ENCODE measurements at regions not wholly inside any gene's neighbourhood (a gene's known extent, or its start where the extent isn't known, plus 50 kb on each side); places are given as distances from the start of the nearest gene placed in this dataset.
"Not testable (repeated sequence)": the region's sequence is repeated elsewhere in the genome, so short reads cannot be mapped to it uniquely, and the experiment has no call there.

DNA sequence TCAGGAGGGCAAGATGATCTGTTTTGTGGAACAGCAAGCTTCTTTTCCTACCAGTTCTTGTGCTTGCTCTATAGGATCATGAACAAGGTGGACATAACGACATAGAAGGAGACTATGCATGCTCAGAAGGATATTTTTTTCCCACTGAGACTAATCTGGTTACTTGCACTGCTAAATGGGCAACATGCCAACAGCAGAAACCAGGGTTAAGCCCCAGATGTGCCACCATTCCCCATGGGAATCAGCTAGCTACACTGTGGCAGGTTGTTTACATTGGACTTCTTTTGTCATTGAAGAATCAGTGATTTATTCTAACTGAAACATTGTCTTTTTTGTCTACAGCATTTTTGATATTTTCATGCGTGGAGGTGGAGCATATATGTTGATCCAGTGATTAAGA, 165.6 kb downstream of the C4orf33 start:
- DNase-seq, result no peak

DNA sequence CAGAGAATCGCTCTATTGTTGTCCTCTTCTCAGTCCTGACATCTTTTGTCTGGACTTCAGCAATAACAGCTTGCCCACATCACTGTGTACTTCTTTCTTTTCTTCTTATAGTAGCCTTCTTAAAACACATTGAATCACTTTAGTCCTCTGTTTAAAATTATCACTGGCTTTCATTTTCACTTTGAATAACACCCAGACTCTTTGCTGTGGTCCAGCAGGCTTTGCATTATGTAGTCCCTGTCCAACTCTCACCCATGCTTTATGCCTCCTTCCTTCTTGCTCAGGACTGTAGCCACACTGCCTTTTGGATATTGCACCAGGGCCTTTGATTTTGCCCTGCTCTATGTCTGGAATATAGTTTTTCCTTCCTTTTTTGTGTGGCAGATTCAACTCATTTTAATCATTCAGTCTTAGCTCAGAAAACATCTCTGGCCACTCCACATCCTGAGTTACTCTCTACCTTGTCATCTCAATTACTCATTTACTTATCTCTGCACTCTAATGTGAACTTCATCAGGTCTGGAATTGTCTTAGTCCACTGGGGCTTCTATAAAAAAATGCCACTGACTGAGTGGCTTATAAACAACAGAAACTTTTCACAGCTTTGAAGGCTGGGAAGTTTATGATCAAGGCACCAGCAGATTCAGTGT, 168.2 kb downstream of the C4orf33 start:
- no peak for DNase-seq

DNA sequence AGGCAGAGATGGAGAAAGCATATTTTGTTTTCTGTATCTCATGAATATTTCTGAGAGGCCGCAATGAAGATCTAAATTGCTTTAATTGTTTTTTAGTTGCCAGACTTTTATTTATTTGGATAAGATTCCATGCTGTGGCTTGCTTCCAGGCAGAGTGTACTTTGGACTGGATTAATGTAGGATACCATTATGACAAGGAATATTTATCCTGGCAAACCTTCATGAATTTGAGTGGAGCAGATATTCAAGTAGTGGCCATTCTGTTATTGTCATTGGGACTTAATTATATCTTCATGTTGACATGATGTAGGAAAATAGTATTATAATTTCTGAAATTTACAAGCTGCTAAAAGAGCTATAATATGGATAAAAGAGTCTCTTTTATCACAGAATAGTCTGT, 182.9 kb downstream of the C4orf33 start:
- no peak for DNase-seq

DNA sequence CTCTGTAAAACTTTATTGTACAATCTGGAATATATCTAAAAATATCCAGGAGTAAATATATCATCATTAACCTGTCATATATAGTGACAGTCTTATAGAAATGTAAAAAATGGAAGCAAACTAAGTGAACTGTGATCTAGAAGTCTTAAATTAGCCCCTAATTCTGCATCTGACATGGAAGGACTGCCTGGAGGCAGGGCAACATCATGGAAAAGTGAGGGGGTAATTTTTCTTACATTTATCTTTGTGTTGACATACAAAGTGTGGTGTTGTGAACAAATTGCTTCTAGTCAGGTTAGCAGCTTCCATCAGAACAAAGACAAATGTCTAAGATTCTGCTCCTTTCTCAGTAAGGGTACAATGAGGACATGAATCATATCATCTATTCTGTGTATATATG, 186.3 kb downstream of the C4orf33 start:
- DNase-seq, result no peak

DNA sequence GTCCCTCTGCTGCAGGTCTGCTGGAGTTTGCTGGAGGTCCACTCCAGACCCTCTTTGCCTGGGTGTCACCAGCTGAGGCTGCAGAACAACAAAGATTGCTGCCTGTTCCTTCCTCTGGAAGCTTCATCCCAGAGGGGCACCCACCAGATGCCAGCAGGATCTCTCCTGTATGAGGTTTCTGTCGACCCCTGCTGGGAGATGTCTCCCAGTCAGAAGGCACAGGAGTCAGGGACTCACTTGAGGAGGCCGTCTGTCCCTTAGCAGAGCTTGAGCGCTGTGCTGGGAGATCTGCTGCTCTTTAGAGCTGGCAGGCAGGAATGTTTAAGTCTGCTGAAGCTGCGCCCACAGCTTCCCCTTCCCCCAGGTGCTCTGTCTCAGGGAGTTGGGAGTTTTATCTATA, 196.2 kb downstream of the C4orf33 start:
- DNase-seq, result not testable (repeated sequence)

DNA sequence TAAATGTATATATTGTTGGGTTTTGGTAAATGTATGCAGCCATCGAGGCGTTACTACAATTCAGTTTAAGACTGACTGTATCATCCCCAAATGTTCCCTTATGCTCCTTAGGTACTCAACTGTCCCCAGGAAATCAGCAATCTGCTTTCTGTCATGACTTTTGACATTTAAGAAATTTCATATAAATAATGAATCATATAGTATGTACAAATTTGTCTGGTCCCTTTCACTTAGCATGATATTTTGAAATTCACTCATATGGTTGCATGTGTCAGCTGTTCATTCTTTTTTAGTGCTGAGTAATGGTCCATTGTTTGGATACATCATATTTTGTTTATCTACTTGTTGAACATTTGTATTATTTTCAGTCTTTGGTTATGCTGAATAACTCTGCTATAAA, 218.8 kb downstream of the C4orf33 start:
- DNase-seq, result no peak

DNA sequence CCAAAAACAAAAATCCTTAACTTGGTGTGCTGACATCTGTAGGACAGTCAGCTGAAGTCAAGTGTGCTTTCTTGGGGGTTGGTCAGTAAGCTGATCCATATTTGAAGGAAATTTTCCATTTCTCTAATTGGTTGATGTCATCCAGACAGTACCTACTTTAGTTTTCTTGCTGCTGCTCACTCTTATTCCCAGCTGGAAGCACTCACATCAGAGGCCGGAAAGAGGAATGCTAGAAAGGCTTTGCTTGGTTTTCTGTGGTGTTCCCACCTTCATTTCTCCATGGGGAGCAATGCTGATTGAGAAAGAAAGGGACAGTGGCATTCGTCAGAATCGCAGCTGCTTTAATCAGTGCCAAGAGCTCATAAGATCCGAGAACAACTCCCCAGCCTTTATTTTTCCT, 227.0 kb downstream of the C4orf33 start:
- DNase-seq, result no peak

DNA sequence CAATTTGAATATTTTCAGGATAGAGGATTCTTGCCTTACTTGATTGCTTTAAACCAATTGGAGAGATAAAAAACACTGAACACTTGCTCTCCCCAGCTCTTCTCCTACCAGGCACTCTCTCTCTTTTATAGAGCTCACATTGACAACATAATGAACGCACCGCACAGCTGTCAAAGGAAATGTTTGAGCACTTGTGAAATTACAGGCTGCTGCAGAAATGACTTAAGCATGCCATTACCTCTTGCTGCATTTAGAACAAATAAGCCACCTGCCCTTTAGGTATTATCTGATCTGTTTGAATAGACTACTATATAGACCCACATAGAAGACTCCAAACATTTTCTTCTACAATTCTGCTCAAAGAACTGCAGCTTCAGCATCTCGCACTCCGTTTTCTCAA, 227.7 kb downstream of the C4orf33 start:
- DNase-seq, result no peak

DNA sequence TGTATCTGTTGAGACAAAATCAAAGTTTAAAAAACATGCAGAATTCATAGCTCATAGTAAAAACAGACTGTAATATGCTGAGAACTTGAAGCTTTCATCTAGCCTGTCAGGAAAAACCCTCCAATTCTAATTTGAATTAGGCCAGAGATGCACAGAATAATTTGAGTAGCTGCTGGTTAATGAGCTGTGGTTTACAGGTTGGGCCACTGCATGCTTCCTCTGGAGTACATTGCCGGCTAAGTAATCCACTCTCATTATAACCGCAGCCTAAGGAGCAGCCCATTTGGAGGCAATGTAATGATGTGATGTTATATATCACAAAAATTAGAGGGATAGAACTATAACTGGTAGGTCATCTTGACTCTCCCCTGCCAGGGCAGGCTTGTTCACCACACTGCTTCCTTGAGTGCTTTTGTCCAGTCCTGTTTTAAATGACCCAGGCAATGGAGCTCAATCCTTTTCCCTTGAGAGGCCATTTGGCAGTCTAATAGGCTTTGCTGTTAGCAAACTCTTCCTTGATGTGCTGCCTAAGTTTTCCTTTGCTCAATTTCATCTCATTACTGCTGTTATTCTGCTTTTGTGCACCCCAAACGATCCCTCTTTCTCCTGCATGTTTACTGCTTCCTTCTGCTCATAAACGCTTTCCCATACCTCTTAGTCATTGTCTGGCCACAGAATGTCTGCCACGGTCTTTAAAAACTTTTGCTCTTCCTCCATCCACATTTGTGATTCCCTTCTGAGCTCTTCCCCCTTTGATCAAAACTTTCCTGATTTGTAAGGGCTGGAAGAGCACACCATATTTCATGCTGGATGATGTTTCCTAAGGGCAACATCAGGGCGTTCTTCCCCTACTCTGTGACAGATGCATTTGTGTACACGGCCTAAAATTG, 230.9 kb downstream of the C4orf33 start:
- no peak for DNase-seq

DNA sequence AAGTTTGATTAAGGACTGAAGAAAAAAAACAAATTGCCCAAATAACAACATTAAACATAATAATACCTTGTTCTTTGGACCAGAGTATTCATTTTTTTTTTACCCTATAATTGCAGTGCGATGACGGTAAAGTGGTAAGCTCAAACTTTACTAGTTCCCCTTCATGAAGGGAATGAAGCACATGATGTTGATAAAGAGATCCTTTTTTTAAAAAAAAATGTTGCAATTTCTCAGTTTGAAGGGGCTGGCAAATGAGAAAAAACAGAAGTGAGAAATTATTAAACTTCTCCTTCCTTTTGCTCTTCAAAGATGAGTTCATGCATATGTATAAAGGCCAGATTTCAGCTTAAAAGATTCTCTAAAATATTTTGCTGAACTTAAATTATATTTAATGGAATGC, 231.7 kb downstream of the C4orf33 start:
- no peak for DNase-seq

DNA sequence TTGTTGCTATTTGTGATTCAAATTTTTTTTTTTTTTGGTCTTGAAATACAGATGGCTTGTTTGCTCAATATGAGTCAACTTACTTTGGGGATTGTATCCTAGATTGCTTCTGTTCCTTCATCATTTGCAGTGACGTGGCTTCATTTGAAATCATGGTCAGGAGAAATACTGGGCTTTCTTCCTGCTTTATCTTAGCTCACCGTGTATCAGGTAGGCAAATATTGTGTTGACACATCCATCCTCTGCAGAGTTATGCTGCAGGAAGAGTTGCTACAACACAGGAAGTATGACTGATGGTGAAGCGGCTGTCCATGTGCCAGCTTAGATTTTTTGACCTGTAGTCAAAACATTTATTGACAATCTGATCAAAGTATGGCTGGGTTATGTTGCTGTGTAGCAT, 232.2 kb downstream of the C4orf33 start:
- DNase-seq, result no peak

DNA sequence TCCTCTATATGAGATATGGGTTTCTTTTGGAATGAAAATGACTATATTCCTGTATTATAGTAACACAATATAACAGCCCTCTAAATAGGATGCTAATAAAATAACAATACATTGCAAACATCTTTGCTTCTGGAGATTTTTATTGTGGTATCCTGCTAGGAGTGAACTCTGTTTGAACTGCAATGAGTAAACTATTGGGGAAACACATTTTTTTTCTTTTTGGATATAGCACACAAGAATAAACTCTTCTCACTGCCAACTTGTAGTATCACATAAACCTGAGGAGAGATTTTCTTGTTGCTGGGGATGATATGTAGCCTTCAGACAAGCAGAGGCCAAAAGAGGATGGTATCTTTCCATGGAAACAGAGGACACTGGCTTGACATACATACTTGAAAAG, 238.2 kb downstream of the C4orf33 start:
- DNase-seq, result no peak

DNA sequence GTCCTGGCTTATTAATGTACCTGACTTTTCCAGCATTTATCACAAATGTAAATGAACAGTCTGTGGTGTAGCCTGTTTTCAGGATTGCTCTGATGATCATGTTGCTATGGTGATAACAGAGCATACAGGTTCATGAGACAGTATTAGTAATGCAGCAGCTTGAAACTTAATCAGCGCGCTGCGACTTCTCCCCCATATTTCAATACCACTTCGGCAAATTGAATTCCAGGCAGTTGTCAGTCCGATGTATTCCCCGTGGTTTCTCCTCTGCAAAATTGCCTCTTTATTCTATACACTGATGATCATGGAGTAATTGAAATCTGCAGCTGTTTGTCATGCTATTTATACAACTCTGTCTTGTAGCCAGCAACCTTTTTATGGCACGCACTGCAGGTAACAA, 239.3 kb downstream of the C4orf33 start:
- DNase-seq, result no peak

DNA sequence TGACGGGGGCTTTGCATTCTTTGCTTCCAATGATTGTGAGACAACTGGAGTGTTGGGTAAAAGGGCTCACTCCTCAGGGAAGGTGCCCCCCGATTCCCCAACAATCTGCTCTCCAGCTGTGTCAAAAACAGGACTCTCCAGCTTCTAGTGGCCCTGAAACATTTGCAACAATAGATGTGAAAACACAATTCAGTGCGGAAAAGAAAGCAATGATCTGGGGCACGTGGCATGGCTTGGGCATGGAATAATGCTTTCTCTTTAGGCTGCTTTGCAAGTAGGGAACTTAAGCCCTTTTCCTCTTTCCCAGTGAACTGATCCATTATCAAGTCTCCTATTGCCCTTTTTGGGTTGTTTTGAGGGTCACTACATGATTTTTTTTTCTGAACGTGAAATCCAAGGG, 239.9 kb downstream of the C4orf33 start:
- no peak for DNase-seq

DNA sequence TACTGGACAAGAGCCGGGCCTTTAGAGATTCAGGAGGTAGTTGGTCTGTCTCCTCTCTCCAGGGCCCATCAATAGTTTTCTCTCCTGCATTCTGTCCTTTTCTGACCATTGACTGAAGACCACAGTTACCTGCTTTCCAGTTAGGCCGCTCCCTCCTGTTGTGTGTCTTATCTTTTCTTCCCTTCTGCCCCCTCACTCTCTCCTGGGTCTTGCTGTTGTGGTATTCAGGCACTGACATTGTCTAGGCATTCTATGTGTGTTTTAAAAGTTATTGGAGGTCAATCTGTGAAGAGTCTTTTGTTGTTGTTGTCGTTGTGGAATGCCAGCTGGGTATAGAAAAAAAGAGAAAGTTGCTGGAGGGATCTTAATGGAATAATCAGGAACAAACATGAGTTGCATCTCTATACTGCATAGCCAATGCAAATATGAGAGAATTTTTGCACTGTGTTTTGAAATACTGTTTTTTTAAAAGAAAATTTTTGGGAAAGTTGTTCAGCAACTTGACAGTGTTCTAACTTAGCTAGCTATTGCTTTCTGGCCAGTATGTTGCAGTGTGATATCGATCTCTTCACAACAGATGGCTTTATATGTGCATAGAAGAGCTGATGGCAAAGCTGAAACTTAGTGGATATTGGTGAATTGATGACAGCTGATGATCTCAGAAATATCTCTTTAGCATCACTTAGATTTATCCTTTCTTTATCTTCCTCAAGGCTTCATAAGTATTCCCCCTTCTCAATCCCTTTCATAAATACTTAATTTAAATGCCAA, 240.7 kb downstream of the C4orf33 start:
- no peak for DNase-seq

DNA sequence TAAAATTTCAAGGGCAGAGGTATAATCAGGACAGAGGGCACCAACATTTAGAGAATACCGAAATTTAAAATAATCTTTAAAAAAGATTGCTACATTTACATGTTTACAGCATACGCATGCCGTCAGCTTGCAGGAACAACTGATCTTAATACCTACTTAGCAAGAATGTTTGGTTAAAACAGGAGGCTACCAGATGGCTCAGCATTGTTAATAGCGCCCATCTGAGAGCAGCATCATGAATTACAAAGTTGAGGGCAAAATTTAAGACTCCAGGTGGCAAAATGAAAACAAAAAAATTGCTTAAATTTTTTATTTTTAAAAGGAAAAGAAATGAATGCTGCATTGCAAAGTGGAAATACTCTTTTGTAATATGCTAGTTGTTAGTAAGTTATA, 241.3 kb downstream of the C4orf33 start:
- DNase-seq, result no peak

DNA sequence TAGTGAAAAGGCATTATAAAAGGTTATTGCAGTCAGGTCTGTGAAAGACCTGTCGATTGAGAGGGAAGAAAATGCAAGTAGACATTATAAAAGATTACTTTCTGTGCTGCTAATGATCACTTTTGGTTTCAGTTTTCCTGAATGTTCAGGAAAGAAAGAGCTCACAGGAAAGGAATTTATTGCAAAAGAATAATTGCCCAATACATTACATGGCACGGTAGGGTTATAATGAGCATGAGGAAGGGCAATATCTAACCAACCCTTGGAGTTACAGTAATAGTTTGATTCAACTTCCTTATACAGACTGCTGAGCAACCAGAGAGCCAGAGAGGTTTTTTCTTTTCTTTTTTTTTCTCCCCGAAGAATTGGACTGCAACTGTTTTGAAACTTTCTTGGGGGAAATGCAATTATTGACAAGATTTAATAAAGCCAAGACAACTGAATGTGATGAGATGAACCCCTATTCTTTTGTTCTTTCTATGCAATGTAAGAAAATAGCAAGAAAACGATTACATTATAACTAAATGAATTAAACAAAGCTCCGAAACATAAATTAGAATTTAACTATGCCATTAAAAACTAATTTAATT, 247.0 kb downstream of the C4orf33 start:
- DNase-seq, result no peak

DNA sequence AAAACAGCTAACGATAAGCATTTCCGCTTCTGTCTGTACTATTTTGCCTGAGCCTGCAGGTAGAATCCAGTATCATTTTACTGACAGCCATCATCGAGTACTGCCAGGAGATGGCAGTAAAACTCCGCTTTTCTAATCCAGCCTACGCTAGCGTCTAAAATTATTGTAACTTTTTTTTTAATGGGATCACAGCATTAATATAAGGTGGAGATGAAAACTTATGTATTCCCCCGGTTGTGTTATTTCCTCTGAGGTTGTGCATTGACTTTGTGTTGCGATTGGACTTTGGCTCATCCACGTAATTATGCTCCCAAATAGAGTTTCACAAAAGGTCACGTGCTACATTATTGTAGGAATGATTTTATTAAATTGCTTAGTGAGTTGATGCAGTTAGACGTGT, 248.1 kb downstream of the C4orf33 start:
- no peak for DNase-seq

DNA sequence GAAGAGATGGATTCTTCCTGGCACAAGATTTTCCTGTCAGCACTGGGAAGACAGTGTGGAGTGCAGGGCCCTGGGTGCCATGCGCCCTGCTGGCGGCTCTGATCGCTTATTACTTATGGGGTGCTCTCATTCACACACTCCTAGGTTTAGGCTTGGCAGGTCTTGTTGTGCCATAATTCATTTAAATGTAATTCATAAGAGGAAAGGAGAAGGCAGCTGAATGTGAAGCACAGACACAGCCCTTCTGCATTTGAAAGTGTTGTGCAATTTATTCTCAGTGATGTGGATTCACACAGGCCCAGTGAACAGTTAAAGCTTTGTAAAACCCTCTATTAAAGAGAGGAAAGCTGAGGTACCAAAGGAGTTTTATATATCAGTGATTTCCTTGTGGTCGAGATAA, 249.7 kb downstream of the C4orf33 start:
- DNase-seq, result no peak

DNA sequence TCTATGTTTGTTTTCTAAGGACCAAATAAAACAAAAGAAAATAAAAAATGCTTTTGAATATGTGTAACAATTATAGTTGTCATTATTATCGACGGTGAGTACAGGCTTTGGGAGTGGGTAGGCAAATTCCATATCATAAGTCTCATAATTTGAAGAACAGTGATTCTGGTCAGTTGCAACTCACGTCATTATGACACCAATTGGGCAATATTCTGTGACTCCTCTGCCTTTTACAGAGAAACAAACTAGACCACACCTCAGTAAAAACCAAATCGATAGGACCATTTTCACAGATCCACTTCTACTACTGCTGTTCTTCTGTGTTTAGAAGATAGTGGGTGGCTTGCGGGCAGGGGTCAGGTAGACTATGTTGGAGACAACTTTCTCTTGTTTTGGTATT, 250.1 kb downstream of the C4orf33 start:
- no peak for DNase-seq

DNA sequence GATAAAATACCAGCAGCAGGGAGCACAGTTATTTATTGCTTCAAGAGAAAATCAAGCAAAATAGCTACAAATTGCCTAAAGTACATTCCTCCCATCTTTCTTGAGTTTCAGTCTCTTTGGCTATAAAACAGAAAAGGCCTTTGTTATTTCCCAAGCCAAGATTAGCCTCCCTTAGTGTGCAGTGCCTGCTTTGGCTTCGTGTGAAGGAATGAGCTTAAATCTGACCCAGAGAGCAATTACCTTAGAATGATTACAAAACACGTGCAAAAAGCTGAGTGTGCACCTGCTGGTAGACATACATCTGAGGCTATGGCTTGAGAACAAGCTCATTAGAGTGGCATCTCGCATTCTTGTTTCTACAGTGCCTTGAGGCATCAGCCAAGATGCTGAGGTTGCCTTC, 250.8 kb downstream of the C4orf33 start:
- no peak for DNase-seq

DNA sequence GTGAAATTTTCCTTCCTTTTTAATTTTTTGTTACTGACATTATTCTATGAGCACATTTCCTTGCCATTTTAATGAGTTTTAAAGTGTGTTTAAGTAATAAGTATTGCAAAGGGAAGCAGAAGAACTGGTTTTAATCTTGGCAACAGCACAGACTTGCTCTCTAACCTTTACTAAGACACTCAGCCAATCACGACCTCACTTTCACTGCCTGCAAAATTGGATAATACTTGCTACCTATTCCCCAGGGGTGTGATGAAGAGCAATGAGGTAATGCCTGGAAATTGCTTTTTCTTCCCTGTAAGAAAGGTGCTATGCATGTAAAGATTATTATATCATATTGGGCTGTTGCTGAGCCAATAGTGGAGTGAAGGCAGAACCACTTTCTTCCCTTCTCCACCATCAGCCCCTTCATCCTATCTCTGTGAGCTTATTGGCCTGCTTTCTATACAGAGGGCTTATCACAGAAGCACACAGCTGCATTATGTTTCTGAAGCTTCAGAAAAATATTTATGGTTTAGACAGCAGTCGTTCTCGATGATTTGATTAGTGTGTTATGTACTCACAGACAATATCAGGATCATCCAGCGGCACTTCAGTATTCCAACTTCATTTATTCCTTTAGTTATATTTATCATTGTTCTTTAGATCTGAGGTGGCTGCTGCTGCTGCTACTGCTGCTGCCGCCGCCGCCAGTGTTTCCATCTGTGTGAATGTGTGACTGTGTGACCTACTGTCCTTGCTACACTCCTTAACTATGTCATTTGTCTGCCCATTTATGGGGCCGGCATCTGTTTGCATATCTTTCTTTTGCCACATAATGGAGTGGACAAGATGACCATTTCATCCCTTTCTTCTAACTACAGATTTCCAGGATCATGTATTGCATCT, 255.1 kb downstream of the C4orf33 start:
- no peak for DNase-seq

All from activated T-cell treated with anti-CD3 and anti-CD28 coated beads for 4 hours (primary cell).